SK-N-SH (cell line): ENCODE measurements at regions not wholly inside any gene's neighbourhood (a gene's known extent, or its start where the extent isn't known, plus 50 kb on each side); places are given as distances from the start of the nearest gene placed in this dataset.

ENCODE experiments used
- CTCF ChIA-PET: fragments of 300-600, 350-600 bp; formaldehyde crosslinking; extraction: SDS; loops from one replicate; lab custom pipeline; 2021; lab: Yijun Ruan, JAX
- POLR2A ChIA-PET: fragments of 350-600 bp; sonication (Branson Sonifier 250); formaldehyde crosslinking; extraction: SDS; loops from one replicate; lab custom pipeline; 2020; ENCODE audit warnings: antibody characterized with exemption, inconsistent platforms; lab: Yijun Ruan, JAX
- DNase-seq: peaks from one replicate; pipeline ENCODE4 v3.0.0; 2012
- H2AFZ ChIP-seq: fragments of 200-600 bp; sonication (generic); 2 replicates; pipeline ENCODE4 v1.8.1; 2016; ENCODE audit warnings: antibody characterized with exemption, mild to moderate bottlenecking, low read depth
- H3F3A ChIP-seq: fragments of 200-600 bp; sonication (generic); replicated peaks from 2 replicates; pipeline ENCODE3; 2016; ENCODE audit warnings: antibody characterized with exemption, mild to moderate bottlenecking; ENCODE audit not compliant: insufficient read depth
- H3K27ac ChIP-seq, 2 experiments: fragments of 200-500 bp in 1 of 2; fragments of 200-600 bp in 1 of 2; sonication (Bioruptor generic) in 1 of 2; sonication (generic), shearing (Covaris generic) in 1 of 2; 2 replicates each; pipeline versions ENCODE4 v1.5.1 to v1.6.1; 2014 to 2016; ENCODE audit warnings: low read depth in 2 of 2, inconsistent platforms in 1 of 2, low read length in 1 of 2, mild to moderate bottlenecking in 1 of 2, mixed read lengths in 1 of 2
- H3K27me3 ChIP-seq: fragments of 200-600 bp; sonication (generic), shearing (Covaris generic); 2 replicates; pipeline ENCODE4 v1.6.1; 2016; ENCODE audit warnings: mixed run types; ENCODE audit not compliant: insufficient read depth
- H3K36me3 ChIP-seq, 2 experiments: fragments of 200-500 bp in 1 of 2; fragments of 200-600 bp in 1 of 2; sonication (Bioruptor generic) in 1 of 2; sonication (generic) in 1 of 2; replicated peaks in 1 of 2; 2 replicates each; pipeline versions ENCODE3 to v1.5.1; 2014 to 2016; ENCODE audit warnings: low read length in 1 of 2, mild to moderate bottlenecking in 1 of 2; ENCODE audit not compliant: insufficient read depth in 2 of 2, control insufficient read depth in 1 of 2
- H3K4me1 ChIP-seq, 2 experiments: fragments of 200-500 bp in 1 of 2; fragments of 200-600 bp in 1 of 2; sonication (Bioruptor generic) in 1 of 2; sonication (generic), shearing (Covaris generic) in 1 of 2; 2 replicates each; pipeline versions ENCODE4 v1.5.1 to v1.6.1; 2014 to 2016; ENCODE audit warnings: low read depth in 1 of 2, low read length in 1 of 2, mixed run types in 1 of 2; ENCODE audit not compliant: insufficient read depth in 2 of 2, control insufficient read depth in 1 of 2
- H3K4me2 ChIP-seq: fragments of 200-600 bp; sonication (generic), shearing (Covaris generic); 2 replicates; pipeline ENCODE4 v1.6.1; 2017; ENCODE audit warnings: mixed run types
- H3K4me3 ChIP-seq, 2 experiments: fragments of 200-500 bp in 1 of 2; fragments of 200-600 bp in 1 of 2; sonication (Bioruptor generic) in 1 of 2; sonication (generic), shearing (Covaris generic) in 1 of 2; 2 replicates each; pipeline versions ENCODE4 v1.5.1 to v1.8.1; 2014 to 2016; ENCODE audit warnings: low read depth in 2 of 2, inconsistent platforms in 1 of 2, low read length in 1 of 2, mild to moderate bottlenecking in 1 of 2, mixed read lengths in 1 of 2, moderate library complexity in 1 of 2
- H3K79me2 ChIP-seq: fragments of 200-600 bp; sonication (generic); 2 replicates; pipeline ENCODE4 v1.8.1; 2017; ENCODE audit warnings: mild to moderate bottlenecking; ENCODE audit not compliant: insufficient read depth
- H3K9ac ChIP-seq: fragments of 200-600 bp; sonication (generic); 2 replicates; pipeline ENCODE4 v1.6.1; 2017; ENCODE audit warnings: mixed run types
- H3K9me2 ChIP-seq: fragments of 200-600 bp; sonication (generic); 2 replicates; pipeline ENCODE4 v1.6.1; 2017; ENCODE audit warnings: mixed run types
- H3K9me3 ChIP-seq: fragments of 200-600 bp; sonication (generic); 2 replicates; pipeline ENCODE4 v1.6.1; 2017; ENCODE audit warnings: mixed run types, mild to moderate bottlenecking, moderate library complexity
- H4K20me1 ChIP-seq: fragments of 200-600 bp; sonication (generic); 2 replicates; pipeline ENCODE4 v1.6.1; 2017; ENCODE audit warnings: mild to moderate bottlenecking, mixed run types; ENCODE audit not compliant: insufficient read depth
- EP300 ChIP-seq, 2 experiments: IDR thresholded peaks; 2 replicates each; pipeline versions ENCODE4 v1.4.0 to v1.6.1; 2012; ENCODE audit warnings: borderline replicate concordance in 1 of 2, low read depth in 1 of 2, low read length in 1 of 2
- FOXM1 ChIP-seq: IDR thresholded peaks from 2 replicates; pipeline ENCODE4 v1.4.0; 2012; ENCODE audit warnings: low read depth, mild to moderate bottlenecking
- GATA2 ChIP-seq: sonication (generic); formaldehyde crosslinking; IDR thresholded peaks from 2 replicates; pipeline ENCODE4 v1.5.0; 2020; ENCODE audit warnings: mild to moderate bottlenecking, missing genetic modification reagents
- NFIC ChIP-seq: IDR thresholded peaks from 2 replicates; pipeline ENCODE4 v1.4.0; 2012; ENCODE audit warnings: borderline replicate concordance
- NRF1 ChIP-seq: IDR thresholded peaks from 2 replicates; pipeline ENCODE4 v1.6.1; 2012; ENCODE audit warnings: low read depth, mild to moderate bottlenecking, low read length
- RCOR1 ChIP-seq: fragments of 150-350 bp; IDR thresholded peaks from 2 replicates; pipeline ENCODE4 v1.6.1; 2017; ENCODE audit warnings: antibody characterized with exemption, low read length
- SIN3A ChIP-seq: IDR thresholded peaks from 2 replicates; pipeline ENCODE4 v1.6.1; 2012; ENCODE audit warnings: low read depth, mild to moderate bottlenecking, low read length, moderate library complexity, borderline replicate concordance
- SMC3 ChIP-seq: IDR thresholded peaks from 2 replicates; pipeline ENCODE4 v1.6.1; 2012; ENCODE audit warnings: low read depth, low read length, improper control_type of control experiment
- WGBS: methylation state at CpG from one replicate; pipeline ENCODE4 v1.1.6; 2017; ENCODE audit warnings: low lambda C conversion rate; 5-methylcytosine and 5-hydroxymethylcytosine counted together
- TF ChIP-seq, protein P1 (sequence below): IDR thresholded peaks from 2 replicates; pipeline ENCODE4 v1.4.0; 2012; ENCODE audit warnings: low read depth, borderline replicate concordance
- TF ChIP-seq, protein P2 (sequence below): fragments of 150-350 bp; IDR thresholded peaks from 2 replicates; pipeline ENCODE4 v1.6.1; 2017; ENCODE audit warnings: antibody characterized with exemption, low read length, low read depth, borderline replicate concordance
- TF ChIP-seq, protein P3 (sequence below): IDR thresholded peaks from 2 replicates; pipeline ENCODE4 v1.4.0; 2012; ENCODE audit warnings: low read depth, borderline replicate concordance
- TF ChIP-seq, protein P4 (sequence below): fragments of 200-600 bp; sonication (generic); IDR thresholded peaks from 2 replicates; pipeline ENCODE4 v1.6.1; 2017; ENCODE audit warnings: antibody characterized with exemption, mild to moderate bottlenecking, moderate library complexity

DNA sequence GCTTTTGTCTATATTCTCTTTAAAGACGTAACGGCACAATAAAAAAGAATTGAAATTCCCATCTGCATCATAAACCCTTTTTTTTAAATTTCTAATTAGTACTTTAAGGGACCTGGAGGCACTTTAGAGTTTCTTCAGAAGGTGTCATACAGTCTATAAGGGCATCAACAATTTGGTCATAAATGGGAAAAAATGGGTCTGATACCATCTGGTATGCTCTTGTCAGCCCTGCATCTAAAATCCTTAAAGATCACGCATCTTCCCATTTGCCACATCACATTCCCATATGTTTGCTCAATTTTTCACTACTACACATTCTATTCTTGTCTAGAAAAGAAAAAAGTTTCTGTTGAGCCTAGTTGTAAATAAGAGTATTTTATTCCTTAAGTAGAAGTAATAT lies 53.8 kb downstream of the COX7C start:
- no peak overlapping the region for H3K9ac ChIP-seq
- H3K9me3 ChIP-seq = no peaks in the 10 kb centered on the region
- H3K4me3 ChIP-seq = no peak overlapping the region
- H3K9me2 ChIP-seq = no peaks in the 10 kb centered on the region
- no peak overlapping the region for H2AFZ ChIP-seq
- no peaks in the 10 kb centered on the region for H3K4me1 ChIP-seq
- TF ChIP-seq, protein P1, sequence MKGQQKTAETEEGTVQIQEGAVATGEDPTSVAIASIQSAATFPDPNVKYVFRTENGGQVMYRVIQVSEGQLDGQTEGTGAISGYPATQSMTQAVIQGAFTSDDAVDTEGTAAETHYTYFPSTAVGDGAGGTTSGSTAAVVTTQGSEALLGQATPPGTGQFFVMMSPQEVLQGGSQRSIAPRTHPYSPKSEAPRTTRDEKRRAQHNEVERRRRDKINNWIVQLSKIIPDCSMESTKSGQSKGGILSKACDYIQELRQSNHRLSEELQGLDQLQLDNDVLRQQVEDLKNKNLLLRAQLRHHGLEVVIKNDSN = no peak
- TF ChIP-seq NRF1 = no peak
- WGBS = 28% methylated on average over 3 of the region's 3 CpGs
- H3K36me3 ChIP-seq = no peaks in the 10 kb centered on the region
- H3F3A ChIP-seq = no peaks in the 10 kb centered on the region
- DNase-seq = no peak
- ChIA-PET CTCF (no interaction called here), POLR2A (no interaction called here)
- no peaks in the 10 kb centered on the region for H4K20me1 ChIP-seq
- no peak overlapping the region for H3K4me2 ChIP-seq
- H3K27me3 ChIP-seq = no peaks in the 10 kb centered on the region; the same call in 1 of the 2 replicates
- no peaks in the 10 kb centered on the region for H3K79me2 ChIP-seq
- H3K27ac ChIP-seq = no peak overlapping the region

DNA sequence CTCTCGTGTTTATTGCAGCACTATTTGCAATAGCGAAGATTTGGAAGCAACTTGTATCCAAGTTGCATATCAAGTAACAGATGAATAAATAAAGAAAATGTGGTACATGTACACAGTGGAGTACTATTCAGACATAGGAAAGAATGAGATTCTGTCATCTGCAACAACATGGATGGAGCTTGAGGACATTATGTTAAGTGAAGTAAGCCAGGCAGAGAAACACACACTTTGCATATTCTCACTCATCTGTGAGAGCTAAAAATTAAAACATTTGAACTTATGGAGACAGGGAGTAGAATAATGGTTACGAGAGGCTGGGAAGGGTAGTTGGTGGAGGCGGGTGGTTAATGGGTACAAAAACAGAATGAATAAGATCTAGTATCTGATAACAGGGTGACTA lies 56.3 kb downstream of the COX7C start:
- Histone ChIP-seq H3K9me2 (no peaks in the 10 kb centered on the region), H3K36me3 (no peaks in the 10 kb centered on the region), H3K9me3 (no peaks in the 10 kb centered on the region), H3K4me1 (no peaks in the 10 kb centered on the region), H3K4me3 (no peak overlapping the region), H3F3A (no peaks in the 10 kb centered on the region), H3K4me2 (no peak overlapping the region), H4K20me1 (no peaks in the 10 kb centered on the region)
- 7% methylated on average over 4 of the region's 4 CpGs for WGBS
- POLR2A ChIA-PET = no interaction called here
- no peak for TF ChIP-seq SIN3A
- TF ChIP-seq, all 33 proteins: peak for 0
- Histone ChIP-seq H3K27ac (no peak overlapping the region), H2AFZ (no peak overlapping the region), H3K27me3 (no peaks in the 10 kb centered on the region), H3K79me2 (no peaks in the 10 kb centered on the region), H3K9ac (no peak overlapping the region)
- CTCF ChIA-PET = no interaction called here
- DNase-seq = no peak

DNA sequence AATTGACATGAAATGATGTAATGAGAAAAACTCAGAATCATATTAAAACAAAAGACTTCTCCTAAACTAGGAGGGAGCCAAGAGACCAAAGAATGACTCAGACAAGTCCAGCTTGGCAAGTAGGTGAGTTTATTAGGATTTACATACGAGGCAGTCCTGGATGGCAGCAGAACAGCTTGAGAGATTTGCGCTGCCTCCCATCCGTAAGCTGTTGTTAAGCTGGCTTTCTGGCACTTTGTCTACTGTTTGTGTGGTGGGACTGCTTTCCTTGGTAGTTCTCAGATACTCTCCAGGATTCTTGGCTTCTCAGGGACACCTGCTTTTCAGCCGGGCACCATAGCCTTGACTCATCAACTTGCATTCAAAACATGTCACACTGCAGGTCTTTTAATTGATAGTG lies 57.6 kb downstream of the COX7C start:
- H2AFZ ChIP-seq = no peak overlapping the region
- no peaks in the 10 kb centered on the region for H4K20me1 ChIP-seq
- no peak for DNase-seq
- no peak overlapping the region for H3K4me2 ChIP-seq
- 8% methylated on average over 4 of the region's 4 CpGs for WGBS
- H3F3A ChIP-seq = no peaks in the 10 kb centered on the region
- no peaks in the 10 kb centered on the region for H3K79me2 ChIP-seq
- H3K27ac ChIP-seq = no peak overlapping the region
- TF ChIP-seq RCOR1 (no peak), EP300 (IDR thresholded peaks at IDR 0.05; ENCODE audit: borderline replicate concordance in 1 of 2, low read depth in 1 of 2, low read length in 1 of 2) (no peak), NFIC (no peak), NRF1 (no peak), FOXM1 (no peak), SMC3 (no peak), GATA2 (no peak)
- TF ChIP-seq, protein P2, sequence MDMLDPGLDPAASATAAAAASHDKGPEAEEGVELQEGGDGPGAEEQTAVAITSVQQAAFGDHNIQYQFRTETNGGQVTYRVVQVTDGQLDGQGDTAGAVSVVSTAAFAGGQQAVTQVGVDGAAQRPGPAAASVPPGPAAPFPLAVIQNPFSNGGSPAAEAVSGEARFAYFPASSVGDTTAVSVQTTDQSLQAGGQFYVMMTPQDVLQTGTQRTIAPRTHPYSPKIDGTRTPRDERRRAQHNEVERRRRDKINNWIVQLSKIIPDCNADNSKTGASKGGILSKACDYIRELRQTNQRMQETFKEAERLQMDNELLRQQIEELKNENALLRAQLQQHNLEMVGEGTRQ = no peak
- TF ChIP-seq, protein P3, sequence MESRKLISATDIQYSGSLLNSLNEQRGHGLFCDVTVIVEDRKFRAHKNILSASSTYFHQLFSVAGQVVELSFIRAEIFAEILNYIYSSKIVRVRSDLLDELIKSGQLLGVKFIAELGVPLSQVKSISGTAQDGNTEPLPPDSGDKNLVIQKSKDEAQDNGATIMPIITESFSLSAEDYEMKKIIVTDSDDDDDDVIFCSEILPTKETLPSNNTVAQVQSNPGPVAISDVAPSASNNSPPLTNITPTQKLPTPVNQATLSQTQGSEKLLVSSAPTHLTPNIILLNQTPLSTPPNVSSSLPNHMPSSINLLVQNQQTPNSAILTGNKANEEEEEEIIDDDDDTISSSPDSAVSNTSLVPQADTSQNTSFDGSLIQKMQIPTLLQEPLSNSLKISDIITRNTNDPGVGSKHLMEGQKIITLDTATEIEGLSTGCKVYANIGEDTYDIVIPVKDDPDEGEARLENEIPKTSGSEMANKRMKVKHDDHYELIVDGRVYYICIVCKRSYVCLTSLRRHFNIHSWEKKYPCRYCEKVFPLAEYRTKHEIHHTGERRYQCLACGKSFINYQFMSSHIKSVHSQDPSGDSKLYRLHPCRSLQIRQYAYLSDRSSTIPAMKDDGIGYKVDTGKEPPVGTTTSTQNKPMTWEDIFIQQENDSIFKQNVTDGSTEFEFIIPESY = no peak
- TF ChIP-seq, protein P4, sequence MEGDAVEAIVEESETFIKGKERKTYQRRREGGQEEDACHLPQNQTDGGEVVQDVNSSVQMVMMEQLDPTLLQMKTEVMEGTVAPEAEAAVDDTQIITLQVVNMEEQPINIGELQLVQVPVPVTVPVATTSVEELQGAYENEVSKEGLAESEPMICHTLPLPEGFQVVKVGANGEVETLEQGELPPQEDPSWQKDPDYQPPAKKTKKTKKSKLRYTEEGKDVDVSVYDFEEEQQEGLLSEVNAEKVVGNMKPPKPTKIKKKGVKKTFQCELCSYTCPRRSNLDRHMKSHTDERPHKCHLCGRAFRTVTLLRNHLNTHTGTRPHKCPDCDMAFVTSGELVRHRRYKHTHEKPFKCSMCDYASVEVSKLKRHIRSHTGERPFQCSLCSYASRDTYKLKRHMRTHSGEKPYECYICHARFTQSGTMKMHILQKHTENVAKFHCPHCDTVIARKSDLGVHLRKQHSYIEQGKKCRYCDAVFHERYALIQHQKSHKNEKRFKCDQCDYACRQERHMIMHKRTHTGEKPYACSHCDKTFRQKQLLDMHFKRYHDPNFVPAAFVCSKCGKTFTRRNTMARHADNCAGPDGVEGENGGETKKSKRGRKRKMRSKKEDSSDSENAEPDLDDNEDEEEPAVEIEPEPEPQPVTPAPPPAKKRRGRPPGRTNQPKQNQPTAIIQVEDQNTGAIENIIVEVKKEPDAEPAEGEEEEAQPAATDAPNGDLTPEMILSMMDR = no peak
- TF ChIP-seq, all 33 proteins: peak for 0
- Histone ChIP-seq H3K9me2 (no peaks in the 10 kb centered on the region), H3K9ac (no peak overlapping the region), H3K4me3 (no peak overlapping the region), H3K9me3 (no peaks in the 10 kb centered on the region), H3K36me3 (no peaks in the 10 kb centered on the region), H3K27me3 (no peaks in the 10 kb centered on the region), H3K4me1 (no peaks in the 10 kb centered on the region)
- POLR2A ChIA-PET = no interaction called here
- CTCF ChIA-PET = no interaction called here
